Lower leg skin (tissue), 3 donors: ENCODE measurements at regions not wholly inside any gene's neighbourhood (a gene's known extent, or its start where the extent isn't known, plus 50 kb on each side); places are given as distances from the start of the nearest gene placed in this dataset.

ENCODE experiments used
- CTCF ChIP-seq, 3 donors: fragments of 450-650 bp; IDR thresholded peaks; one replicate each; pipeline ENCODE4 v1.5.1; 2016; ENCODE audit warnings: antibody characterized with exemption in 3 of 3, mild to moderate bottlenecking in 3 of 3, moderate library complexity in 2 of 3
- POLR2A ChIP-seq, 2 donors: fragments of 450-650 bp; IDR thresholded peaks; one replicate each; pipeline ENCODE4 v1.6.1; 2016 to 2017; ENCODE audit warnings: antibody characterized with exemption in 2 of 2, mild to moderate bottlenecking in 1 of 2, moderate library complexity in 1 of 2

DNA sequence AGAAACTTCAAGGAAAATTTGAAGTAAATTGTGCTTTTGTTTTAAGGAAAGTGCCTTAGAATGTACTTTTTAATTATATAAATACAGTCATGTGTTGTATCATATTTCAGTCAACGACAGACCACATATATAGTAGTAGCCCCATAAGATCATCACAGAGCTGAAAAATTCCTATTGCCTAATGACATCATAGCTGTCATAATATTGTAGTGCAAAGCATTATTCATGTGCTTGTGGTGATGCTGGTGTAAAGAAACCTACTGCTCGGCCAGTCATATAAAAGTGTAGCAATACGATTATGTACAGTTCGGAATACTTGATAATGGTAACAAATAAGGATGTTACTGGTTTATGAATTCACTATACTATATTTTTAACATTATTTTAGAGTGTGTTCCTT is 198.9 kb upstream of the SLC16A7 start:
- TF ChIP-seq CTCF (IDR thresholded peaks at IDR 0.05) (no peak), POLR2A (IDR thresholded peaks at IDR 0.05) (no peak)
